G401 (cell line): ENCODE measurements at regions not wholly inside any gene's neighbourhood (a gene's known extent, or its start where the extent isn't known, plus 50 kb on each side); places are given as distances from the start of the nearest gene placed in this dataset.

Source experiments
- DNase-seq: peaks from one replicate; pipeline ENCODE4 v3.0.0-alpha.2; 2015; ENCODE audit warnings: low spot score
- in situ Hi-C: cut with HindIII; loops from 2 replicates; pipeline ENCODE4 v1.10.0; 2016; ENCODE audit warnings: low sequenced_read_pairs, mixed read lengths

DNA sequence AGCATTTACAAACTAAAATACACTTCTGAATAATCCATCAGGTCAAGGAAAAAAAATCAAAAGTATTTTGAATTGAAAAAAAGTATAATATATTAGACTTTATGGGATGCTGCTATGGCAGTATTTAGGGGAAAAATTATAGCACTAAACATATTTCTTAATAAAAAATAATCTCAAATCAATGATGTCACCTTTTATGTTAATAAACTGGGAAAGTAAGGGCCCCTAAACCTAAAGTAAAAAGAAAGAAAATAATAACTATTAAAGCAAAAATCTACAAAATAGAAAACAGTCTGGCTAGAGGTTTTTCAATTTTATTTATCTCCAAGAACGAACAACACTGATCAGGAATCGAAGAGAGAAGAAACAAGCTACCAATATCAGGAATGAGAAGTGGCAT lies 160.8 kb upstream of the PLXNA2 start:
- in situ Hi-C loops: no loop called here
- no peak for DNase-seq

DNA sequence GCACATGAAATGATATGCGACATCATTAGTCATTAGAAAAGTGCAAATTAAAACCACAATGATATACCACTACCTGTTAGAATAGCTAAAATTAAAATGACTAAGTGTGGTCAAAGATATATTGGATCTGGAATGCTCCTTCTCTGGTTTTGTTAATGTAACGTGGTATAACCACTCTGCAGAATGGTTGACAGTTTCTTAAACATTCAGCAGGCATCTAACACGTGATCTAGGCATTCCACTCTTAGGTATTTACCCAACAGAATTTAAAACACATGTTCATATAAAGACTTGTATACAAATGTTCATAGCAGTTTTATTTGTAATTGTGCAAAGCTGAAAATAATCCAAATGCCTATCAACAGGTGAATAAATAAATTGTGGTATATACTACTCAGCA lies 165.0 kb upstream of the PLXNA2 start:
- in situ Hi-C loops: no loop called here
- no peak for DNase-seq

DNA sequence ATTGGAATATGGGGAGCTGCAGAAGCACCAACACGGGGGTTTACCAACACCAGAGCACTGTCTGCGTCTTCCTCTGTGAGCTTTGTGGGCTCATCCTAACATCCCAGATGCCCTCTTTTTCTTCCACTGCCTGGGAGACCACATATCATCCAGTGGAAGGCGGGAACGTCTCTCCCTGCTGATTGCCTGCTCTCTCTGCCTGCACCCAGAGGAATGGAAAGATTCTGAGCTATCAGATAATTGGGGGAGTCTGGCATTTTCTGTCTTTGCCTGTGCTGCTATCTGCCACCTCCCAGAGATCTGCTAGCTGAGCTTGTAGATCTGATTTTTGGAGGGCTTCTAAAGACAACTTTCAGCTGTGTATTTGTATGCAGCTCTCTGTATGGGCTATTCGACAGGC lies 166.2 kb upstream of the PLXNA2 start:
- in situ Hi-C loops: no loop called here
- no peak for DNase-seq

DNA sequence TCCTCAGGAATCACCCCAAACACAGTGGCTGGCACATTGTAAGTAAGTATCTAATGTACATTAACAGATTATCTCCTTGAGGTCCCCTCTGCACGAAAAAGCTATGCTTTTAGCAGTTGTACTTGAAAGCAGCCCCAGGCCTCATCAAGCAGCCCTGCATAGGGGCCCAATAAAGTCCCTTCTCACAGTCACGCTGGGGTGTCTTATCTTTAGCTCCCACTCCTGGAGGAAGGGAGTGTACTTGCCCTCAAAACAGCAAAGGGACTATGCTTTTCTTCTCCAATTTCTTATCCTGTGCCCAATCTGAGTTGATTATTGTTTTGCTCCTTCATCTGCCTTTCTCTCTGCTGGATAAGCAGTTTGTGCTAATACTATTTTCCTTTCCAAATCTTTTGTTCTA lies 168.8 kb upstream of the PLXNA2 start:
- in situ Hi-C loops: no loop called here

DNA sequence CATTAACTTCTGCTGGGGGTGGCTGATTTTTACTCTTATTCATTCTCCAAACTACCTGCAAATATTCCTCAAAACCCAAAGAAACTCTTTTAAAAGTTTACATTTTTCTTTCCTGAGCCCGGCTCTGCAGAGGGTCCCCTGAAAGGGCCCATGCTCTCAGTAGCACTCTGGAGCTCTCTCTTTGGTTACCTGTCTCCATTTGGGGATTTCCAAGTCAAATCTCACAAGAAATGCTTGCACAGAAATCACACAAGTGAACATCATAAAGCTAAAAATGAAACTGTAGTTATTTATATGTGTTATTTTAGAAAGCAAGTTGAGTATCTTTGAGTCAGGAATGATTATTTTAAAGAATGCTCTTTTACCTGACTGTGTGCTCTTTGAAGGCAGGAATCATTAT lies 174.5 kb upstream of the PLXNA2 start:
- in situ Hi-C loops: no loop called here
- no peak for DNase-seq

More for the DNA sequence above, 168.8 kb upstream of the PLXNA2 start:
- no peak for DNase-seq

DNA sequence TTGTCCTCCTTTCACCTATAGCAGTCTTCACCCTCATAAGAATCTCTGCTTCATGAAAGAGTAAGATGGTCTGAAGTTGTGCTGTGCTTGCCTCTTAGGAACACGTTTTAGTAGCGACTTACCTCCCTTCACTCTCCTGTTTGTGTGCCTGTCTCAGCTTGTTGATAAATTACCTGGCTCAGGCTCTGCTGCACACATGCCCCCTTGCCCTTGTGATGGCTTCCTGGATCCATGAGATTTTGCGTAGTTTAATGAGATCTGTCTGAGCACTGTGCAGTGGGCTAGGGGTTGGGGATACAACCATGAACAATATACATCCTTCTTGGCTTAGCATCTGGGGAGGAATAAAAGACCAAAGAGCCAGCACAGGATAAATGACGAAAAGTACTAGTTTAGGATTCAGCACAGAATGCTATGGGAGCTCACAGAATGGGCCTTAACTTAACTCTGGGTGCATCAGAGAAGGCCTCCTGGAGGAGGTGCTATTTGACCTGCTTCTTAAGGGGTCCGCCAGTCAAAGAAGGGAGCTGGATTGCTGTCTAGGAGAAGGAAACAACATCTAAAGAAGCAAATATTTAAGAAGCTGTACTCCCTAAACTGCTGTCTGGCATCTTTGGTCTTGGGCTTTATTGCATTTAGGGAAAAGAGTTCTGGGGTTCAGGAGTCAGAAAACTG lies 175.7 kb upstream of the PLXNA2 start:
- in situ Hi-C loops: no loop called here

DNA sequence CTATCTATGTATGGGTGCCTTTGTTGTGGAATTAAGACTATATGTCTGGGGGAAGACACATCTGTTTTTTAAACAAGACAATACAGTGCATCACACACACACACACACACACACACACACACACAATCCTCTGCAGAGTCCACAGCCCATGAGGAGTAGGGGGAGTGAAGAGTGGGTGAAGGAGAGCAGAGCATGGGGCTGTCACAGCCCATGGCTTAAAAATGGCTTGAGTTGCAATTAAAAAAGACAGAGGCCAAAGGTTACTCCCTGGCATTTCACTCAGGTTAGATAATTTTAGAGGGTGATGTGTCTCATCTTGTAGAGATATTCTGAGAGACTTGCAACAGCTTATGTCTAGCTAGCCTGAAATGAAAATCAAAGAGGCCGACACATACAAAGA lies 176.5 kb upstream of the PLXNA2 start:
- DNase-seq: no peak
- in situ Hi-C loops: no loop called here

More for the DNA sequence above, 175.7 kb upstream of the PLXNA2 start:
- DNase-seq: no peak

DNA sequence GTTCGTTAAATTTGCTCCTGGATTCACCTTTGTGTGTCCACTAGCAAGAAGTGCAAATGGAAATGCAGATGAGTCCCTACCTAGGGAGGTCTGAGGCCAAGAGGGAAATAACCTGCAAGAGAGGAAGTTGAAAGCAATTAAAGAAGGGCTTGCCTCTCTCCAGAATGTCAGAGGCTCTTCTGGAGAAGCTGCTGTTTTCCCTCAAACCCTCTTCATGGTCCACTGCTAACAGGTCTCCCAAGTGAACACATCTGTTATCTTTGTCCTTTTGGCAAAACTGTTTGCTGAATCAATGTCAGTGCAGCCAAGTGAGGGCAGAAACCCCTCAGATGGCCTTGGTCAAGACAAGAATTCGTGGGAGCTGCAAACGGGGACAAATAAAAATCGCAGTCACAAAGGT lies 177.3 kb upstream of the PLXNA2 start:
- in situ Hi-C loops: no loop called here
- no peak for DNase-seq

DNA sequence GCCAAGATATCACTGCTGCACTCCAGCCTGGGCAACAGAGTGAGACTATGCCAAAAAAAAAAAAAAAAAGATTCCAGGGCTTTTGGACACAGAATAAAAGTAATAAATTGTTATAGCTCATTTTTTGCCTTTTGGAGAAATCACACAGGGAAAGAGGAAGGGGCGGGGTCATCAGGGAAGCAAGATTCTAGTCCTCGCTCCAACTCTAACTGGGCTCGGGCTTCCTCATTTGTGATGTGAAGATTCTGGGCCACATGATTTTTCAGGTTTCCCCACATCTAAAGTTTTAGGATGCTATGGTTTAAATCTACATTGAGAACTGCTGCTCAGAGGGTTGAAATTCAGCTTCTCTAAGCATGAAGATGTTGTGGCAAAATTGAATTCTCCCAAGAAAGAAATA lies 179.3 kb upstream of the PLXNA2 start:
- in situ Hi-C loops: no loop called here
- DNase-seq: no peak

DNA sequence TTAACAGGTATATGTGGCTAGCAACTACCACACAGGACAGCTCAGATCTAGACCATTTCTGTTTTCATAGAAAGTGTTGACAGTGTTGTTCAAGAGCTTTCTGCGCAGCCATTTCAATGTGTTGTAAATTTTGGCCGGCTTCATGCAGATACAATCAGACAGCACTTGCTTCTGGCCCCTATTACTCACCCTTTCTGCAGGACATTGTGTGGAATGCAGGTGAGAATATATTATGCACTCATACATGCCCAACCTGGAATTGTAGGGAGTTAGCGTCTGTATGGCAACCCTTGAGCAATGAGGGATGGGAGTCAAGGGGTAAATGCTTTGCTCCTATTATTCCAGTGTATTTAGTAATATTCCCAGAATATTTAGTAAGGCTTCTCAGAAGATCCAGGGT lies 180.9 kb upstream of the PLXNA2 start:
- DNase-seq: no peak

DNA sequence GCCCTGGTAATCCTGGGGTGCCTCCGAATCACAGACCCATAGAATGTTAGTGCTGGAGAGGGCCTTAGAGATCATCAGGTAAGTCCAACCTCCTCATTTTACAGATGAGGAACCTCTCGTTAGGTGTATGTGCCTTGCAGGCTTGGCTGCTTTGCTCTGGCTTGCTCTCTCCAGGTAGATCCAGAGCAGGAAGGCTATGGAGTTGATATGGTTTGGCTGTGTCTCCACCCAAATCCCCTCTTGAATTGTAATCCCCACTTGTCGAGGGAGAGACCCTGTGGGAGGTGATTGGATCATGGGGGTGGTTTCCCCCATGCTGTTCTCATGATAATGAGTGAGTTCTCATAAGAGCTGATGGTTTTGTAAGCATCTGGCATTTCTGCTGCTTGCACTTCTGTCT lies 186.0 kb upstream of the PLXNA2 start:
- in situ Hi-C loops: no loop called here

More for the DNA sequence above, 180.9 kb upstream of the PLXNA2 start:
- in situ Hi-C loops: no loop called here

DNA sequence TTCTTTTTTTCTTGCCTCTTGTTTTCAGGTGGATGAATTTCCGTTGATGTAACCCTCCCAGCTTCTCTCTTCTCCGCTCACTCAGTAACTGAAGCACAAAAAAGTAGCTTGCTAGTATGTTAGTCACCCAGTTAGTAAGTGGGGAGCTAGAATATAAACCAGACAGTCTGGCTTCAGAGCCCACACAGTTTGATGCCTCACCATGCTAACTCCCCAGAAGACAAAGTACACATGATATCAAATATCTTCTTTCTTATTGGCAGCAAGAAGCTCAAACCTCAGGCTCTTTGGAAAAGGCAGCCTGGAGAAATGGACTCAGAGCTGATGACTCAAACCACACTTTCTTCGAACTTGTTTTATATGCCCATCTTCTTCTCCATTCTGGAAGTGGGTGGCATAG lies 187.5 kb upstream of the PLXNA2 start:
- no peak for DNase-seq
- in situ Hi-C loops: no loop called here

More for the DNA sequence above, 186.0 kb upstream of the PLXNA2 start:
- DNase-seq: no peak

DNA sequence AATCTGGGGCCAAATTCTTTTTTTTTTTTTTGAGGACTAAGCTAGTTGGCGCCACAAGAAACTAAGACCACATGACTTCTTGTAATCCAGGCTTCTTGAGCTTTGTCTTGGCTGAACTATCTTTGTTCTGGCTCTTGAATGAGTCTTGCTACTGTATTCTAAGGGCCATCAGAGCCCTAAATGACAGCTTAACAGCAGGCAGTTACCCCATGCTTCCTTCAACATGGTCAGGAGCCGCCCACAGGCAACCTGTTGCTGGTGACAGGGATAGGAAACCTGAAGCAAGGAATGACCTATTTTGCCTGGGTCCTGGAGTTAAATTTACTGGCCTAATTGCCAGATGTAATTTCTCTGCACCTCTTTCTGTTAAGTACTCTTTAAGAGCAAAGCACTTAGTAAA lies 188.2 kb upstream of the PLXNA2 start:
- in situ Hi-C loops: no loop called here
- no peak for DNase-seq

DNA sequence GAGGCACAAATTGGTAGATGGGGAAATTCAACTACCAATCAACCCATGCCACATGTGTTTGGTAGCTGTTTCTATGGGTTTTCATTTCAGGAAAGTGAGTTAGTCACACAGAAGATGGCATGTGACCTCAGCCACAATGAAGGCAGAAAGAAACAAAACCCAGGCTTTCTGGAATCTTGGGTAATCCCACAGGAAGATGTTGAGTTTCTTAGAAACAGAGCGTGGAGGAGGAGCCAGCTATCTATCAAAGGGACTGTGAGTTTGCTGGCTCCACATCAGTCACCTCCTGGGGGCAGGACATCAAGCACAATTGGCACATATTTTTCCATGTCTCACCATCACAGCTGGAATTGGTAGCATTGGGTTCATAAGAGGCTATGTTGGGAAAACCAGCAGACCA lies 188.9 kb upstream of the PLXNA2 start:
- DNase-seq: no peak
- in situ Hi-C loops: no loop called here

DNA sequence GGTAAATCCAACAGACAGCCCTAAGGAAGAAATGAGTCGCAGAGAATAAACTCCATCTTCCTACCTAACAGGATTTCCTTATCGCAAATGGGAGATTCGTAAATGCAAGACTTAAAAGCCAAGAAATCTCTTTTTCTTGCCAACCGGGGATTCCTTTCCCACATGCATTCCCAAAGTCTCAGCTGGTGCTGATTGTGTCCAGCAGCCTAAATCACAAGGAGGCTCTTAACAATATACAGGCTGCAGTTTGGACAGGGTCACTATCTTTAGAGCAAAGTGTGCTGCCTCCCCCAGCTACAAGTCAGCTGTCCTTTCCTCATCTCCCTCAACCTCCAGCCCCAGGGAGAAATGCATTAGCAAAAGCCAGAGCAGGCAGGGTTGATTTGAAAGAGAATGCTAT lies 189.8 kb upstream of the PLXNA2 start:
- in situ Hi-C loops: no loop called here
- no peak for DNase-seq

DNA sequence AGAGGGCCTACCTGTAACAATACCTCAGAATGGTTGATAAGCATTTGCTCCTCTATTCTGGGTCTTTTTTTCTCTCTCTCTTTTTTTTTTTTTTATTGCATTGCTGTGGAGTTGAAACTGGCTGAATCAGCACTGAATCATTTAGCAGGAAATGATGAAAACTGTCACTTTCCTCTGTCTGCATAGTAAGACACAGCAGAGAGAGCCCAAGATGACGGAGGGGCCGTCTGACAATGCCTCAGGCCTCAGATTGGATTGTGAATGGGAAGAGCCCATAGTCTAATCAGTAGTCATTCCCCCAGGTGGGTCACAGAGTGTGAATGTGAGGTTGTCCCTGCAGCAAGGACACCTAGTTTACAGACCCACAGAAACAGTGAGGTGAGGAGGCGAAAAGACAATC lies 193.2 kb upstream of the PLXNA2 start:
- DNase-seq: no peak
- in situ Hi-C loops: no loop called here

DNA sequence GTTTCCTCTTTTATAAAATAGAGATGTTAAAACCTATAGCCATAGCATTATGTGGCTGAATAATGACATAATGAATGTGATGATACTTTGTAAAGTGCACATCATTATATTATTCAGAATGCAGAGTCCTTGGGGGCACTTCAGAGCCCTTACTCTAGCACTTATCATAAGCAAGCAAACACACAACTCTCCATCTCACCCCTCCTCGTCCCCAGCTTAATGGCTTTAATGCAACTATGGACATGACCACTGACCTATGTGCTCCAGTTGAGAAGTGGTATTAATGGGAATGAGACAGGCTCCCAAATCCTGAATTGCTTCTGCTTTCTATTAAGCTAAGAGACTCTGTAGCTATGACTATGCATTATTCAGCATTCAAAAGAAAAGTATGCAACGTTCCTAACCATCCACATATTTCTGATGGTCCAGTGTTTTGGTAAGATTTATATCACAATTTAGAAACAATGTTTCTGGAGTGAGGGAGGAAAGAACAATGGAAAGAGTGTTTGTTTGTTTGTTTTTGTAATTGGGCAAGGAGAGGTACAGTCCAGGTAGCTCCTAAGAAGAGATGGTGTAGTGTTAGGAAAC lies 194.0 kb upstream of the PLXNA2 start:
- in situ Hi-C loops: no loop called here
- DNase-seq: no peak

DNA sequence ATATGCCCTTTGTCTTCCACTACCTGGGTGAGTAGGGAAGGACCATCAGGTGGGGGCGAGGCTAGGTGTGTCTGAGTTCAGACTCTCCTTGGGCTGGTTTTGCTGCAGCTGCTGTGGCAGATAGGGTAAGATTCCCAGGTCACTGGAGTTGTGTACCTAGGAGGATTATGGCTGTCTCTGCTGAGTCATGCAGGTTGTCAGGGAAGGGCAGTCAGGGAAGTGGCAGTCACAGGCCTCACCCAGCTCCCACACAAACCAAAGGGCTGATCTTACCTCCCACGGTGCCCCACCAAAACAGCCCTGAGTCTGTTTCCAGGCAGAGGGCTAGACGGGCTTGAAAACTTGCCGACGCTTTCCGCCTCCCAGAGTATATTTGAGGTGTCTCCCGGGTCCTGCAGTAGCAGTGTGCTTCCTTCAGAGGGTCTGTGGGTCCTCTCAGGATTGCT lies 201.6 kb upstream of the PLXNA2 start:
- DNase-seq: no peak
- in situ Hi-C loops: no loop called here

DNA sequence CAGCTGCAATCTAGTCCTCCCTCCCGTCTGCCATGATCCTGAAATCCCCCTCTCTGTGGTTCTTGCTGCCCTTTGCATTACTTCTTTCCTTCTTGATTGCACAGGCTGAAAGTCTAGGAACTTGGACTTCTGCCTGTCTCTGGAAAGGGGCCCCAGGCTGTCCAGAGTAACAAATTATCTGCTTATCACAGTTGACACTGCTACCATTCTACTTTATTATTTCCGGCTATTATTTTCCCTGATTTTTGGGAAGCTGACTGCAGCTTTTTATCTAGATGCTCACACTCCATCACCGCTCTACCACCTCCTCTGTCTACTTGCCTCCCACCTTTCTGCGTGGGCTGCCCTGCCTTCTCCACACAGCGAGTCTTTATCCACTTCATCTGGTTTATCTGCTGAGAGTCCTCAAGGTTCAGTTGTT lies 202.1 kb upstream of the PLXNA2 start:
- in situ Hi-C loops: no loop called here
- DNase-seq: no peak

DNA sequence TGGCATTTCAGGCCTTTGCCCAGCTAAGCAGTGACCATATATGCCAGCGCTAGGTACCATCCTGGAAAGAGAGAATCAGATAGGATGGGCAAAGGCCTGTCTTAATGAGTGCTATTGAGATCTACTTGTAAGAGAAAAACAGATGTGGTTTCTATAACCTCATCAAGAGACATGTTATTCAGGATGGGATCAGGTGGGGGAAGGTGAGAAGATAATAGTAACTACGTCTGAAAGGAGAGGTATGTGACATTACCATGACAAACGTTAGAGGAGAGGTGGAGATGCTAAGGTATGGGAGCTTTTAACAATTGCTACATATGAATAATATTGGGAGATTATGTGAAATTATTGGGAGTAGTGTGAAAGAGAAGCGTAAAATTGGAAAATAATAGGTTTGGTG lies 204.2 kb upstream of the PLXNA2 start:
- in situ Hi-C loops: no loop called here
- DNase-seq: no peak

DNA sequence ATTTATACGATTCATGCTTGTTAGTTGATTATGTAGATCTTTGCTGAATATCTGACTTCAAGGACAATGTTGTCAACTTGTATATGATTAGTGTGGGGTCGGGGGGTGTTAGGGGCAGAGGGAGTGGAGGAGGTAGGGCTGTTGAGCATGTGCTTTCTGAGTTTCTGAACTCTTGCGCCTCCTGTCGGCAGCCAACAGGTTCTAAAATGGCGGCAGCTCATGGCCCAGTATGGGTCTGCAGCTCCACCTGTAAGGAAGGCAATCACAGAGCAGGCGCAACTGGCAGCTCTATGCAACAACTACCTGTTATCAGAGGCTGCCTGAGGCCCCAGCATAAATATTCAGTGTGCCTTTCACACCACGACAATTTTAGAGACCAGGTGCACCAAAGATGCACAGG lies 205.8 kb upstream of the PLXNA2 start:
- in situ Hi-C loops: no loop called here

More for the DNA sequence above, 205.8 kb upstream of the PLXNA2 start:
- no peak for DNase-seq
